ENCODE measurements at regions not wholly inside any gene's neighbourhood (a gene's known extent, or its start where the extent isn't known, plus 50 kb on each side); places are given as distances from the start of the nearest gene placed in this dataset.

GRCh38 chr22:17271711-17272451 lies 52.6 kb upstream of the ADA2 start:
- no peak for TF ChIP-seq ZNF704 (tag by site-specific recombination; IDR thresholded peaks at IDR 0.05)
- no peak for TF ChIP-seq CTCF (tag by site-specific recombination; IDR thresholded peaks at IDR 0.05)
- no peak for TF ChIP-seq ZNF529 (tag by site-specific recombination; IDR thresholded peaks at IDR 0.05; ENCODE audit: insufficient replicate concordance)
- TF ChIP-seq PBX3 (CRISPR knock-in tag; IDR thresholded peaks at IDR 0.05), result no peak
- no peak for TF ChIP-seq ZNF677 (tag by site-specific recombination; IDR thresholded peaks at IDR 0.05)
- no peak for TF ChIP-seq HOXA7 (CRISPR knock-in tag; IDR thresholded peaks at IDR 0.05; ENCODE audit: borderline replicate concordance)
- TF ChIP-seq ZSCAN5A (tag by site-specific recombination; IDR thresholded peaks at IDR 0.05), result no peak
- TF ChIP-seq YY1 (tag by site-specific recombination; IDR thresholded peaks at IDR 0.05), result no peak
- no peak for TF ChIP-seq ZNF768 (tag by site-specific recombination; IDR thresholded peaks at IDR 0.05)
- TF ChIP-seq KLF7 (tag by site-specific recombination; IDR thresholded peaks at IDR 0.05; ENCODE audit: borderline replicate concordance), result no peak
- no peak for TF ChIP-seq REST (tag by site-specific recombination; IDR thresholded peaks at IDR 0.05)
